Transverse colon (tissue), 4 donors: ENCODE measurements at regions not wholly inside any gene's neighbourhood (a gene's known extent, or its start where the extent isn't known, plus 50 kb on each side); places are given as distances from the start of the nearest gene placed in this dataset.

Experiments
- EP300 ChIP-seq: sonication (generic); formaldehyde crosslinking; IDR thresholded peaks from one replicate; pipeline ENCODE4 v1.6.1; 2017; ENCODE audit warnings: antibody characterized with exemption, low read depth
- POLR2A ChIP-seq: fragments of 450-650 bp; IDR thresholded peaks from one replicate; pipeline ENCODE4 v1.6.1; 2016; ENCODE audit warnings: antibody characterized with exemption, mild to moderate bottlenecking, moderate library complexity
- POLR2AphosphoS5 ChIP-seq, 3 donors: sonication (generic); formaldehyde crosslinking; IDR thresholded peaks; one replicate each; pipeline ENCODE4 v1.6.1; 2016; ENCODE audit warnings: antibody characterized with exemption in 3 of 3
- TF ChIP-seq, protein P1 (sequence below), 5 experiments: fragments of 200-600 bp in 3 of 5; fragments of 450-650 bp in 2 of 5; sonication (generic) in 3 of 5; IDR thresholded peaks; 1 replicate in 2 of 5; 2 replicates in 3 of 5; pipeline ENCODE4 v1.5.1; 2016 to 2017; ENCODE audit warnings: antibody characterized with exemption in 5 of 5, inconsistent platforms in 3 of 5, mild to moderate bottlenecking in 2 of 5, moderate library complexity in 1 of 5

DNA sequence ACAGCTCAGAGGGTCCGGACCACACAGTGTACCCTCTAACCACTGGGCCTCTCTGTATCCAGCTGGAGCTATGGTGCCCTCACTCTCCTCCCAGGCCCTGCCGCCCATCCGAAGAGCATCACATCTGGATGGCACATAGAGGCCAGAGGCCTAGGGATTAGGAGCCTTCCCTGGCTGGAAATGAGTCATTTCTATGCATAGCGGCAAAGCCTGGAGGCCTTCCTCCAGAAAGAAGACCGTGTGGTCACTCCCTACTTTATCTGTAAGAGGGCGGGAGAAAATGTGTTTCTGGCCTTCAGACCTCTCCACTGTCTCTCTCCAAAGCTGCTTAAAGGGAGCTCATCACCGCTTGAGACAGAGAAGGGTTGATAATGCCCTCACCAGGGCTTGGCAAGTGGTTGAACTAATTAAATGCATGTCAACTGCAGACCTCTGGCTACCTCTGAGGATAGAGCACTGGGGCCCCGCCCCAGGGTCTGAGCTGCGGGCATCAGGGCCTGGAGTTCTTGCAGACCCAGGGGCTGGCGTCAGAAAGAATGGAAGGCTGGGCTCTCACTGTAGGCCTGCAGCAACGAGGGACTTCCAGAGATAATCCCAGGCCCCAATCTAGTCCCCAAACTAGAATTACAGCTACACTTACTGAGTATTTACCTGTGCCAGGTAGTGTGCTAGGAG is 122.2 kb downstream of the IRX5 start:
- TF ChIP-seq, protein P1, sequence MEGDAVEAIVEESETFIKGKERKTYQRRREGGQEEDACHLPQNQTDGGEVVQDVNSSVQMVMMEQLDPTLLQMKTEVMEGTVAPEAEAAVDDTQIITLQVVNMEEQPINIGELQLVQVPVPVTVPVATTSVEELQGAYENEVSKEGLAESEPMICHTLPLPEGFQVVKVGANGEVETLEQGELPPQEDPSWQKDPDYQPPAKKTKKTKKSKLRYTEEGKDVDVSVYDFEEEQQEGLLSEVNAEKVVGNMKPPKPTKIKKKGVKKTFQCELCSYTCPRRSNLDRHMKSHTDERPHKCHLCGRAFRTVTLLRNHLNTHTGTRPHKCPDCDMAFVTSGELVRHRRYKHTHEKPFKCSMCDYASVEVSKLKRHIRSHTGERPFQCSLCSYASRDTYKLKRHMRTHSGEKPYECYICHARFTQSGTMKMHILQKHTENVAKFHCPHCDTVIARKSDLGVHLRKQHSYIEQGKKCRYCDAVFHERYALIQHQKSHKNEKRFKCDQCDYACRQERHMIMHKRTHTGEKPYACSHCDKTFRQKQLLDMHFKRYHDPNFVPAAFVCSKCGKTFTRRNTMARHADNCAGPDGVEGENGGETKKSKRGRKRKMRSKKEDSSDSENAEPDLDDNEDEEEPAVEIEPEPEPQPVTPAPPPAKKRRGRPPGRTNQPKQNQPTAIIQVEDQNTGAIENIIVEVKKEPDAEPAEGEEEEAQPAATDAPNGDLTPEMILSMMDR (IDR thresholded peaks at IDR 0.05) = no peak
- TF ChIP-seq POLR2A = no peak
- no peak for TF ChIP-seq POLR2AphosphoS5 (IDR thresholded peaks at IDR 0.05)
- no peak for TF ChIP-seq EP300
